Bronchial epithelial cell (primary cell): ENCODE measurements at regions not wholly inside any gene's neighbourhood (a gene's known extent, or its start where the extent isn't known, plus 50 kb on each side); places are given as distances from the start of the nearest gene placed in this dataset.

Experiments used
- DNase-seq: peaks from one replicate; pipeline ENCODE4 v3.0.0-alpha.2; 2010; ENCODE audit warnings: low read depth
- FAIRE-seq: peaks from 2 replicates; lab custom pipeline; 2011; peaks lifted over from hg19 to GRCh38; lab: Jason Lieb, UNC
- H3K27me3 ChIP-seq: 2 replicates; pipeline ENCODE4 v1.5.1; 2011; ENCODE audit warnings: low read length; ENCODE audit not compliant: control insufficient read depth, insufficient read depth
- H3K36me3 ChIP-seq: 2 replicates; pipeline ENCODE4 v1.5.1; 2011; ENCODE audit warnings: low read length; ENCODE audit not compliant: control insufficient read depth, insufficient read depth
- H3K4me3 ChIP-seq: 2 replicates; pipeline ENCODE4 v1.5.1; 2011; ENCODE audit warnings: mild to moderate bottlenecking, low read depth, low read length, control low read depth
- CTCF ChIP-seq: IDR thresholded peaks from 2 replicates; pipeline ENCODE4 v1.5.1; 2011; ENCODE audit warnings: mild to moderate bottlenecking, moderate library complexity, low read length, control low read depth, inconsistent platforms; ENCODE audit not compliant: insufficient read depth, severe bottlenecking

GRCh38 chr4:4772534-4772933 lies 86.9 kb upstream of the MSX1 start:
- no peak for TF ChIP-seq CTCF
- H3K36me3 ChIP-seq: no peaks in the 10 kb centered on the region
- no peak for FAIRE-seq
- H3K27me3 ChIP-seq: no peaks in the 10 kb centered on the region
- DNase-seq: no peak
- no peak overlapping the region for H3K4me3 ChIP-seq

- H3K27me3 ChIP-seq: no peaks in the 10 kb centered on the region
These were observed 88.3 kb upstream of the MSX1 start for GRCh38 chr4:4771160-4771559.

GRCh38 chr4:4770610-4771009 lies 88.9 kb upstream of the MSX1 start:
- no peak for TF ChIP-seq CTCF
- Histone ChIP-seq H3K27me3 (no peaks in the 10 kb centered on the region), H3K36me3 (no peaks in the 10 kb centered on the region), H3K4me3 (no peak overlapping the region)
- DNase-seq (no peak), FAIRE-seq (no peak)

More at GRCh38 chr4:4771160-4771559, 88.3 kb upstream of the MSX1 start:
- no peaks in the 10 kb centered on the region for H3K36me3 ChIP-seq
- no peak for TF ChIP-seq CTCF
- no peak overlapping the region for H3K4me3 ChIP-seq
- DNase-seq (no peak), FAIRE-seq (no peak)

GRCh38 chr4:4766564-4766963 lies 92.9 kb upstream of the MSX1 start:
- Histone ChIP-seq H3K36me3 (no peaks in the 10 kb centered on the region), H3K27me3 (no peaks in the 10 kb centered on the region), H3K4me3 (no peak overlapping the region)
- no peak for TF ChIP-seq CTCF
- DNase-seq: no peak
- FAIRE-seq: no peak

- no peak overlapping the region for H3K4me3 ChIP-seq
- no peak for TF ChIP-seq CTCF
- DNase-seq (no peak), FAIRE-seq (no peak)
- no peaks in the 10 kb centered on the region for H3K27me3 ChIP-seq
- no peaks in the 10 kb centered on the region for H3K36me3 ChIP-seq
These were observed 93.7 kb upstream of the MSX1 start for GRCh38 chr4:4765811-4766210.

GRCh38 chr4:4764558-4764905 lies 94.9 kb upstream of the MSX1 start:
- no peak for DNase-seq
- Histone ChIP-seq H3K36me3 (no peaks in the 10 kb centered on the region), H3K4me3 (no peak overlapping the region), H3K27me3 (no peaks in the 10 kb centered on the region)
- no peak for TF ChIP-seq CTCF
- FAIRE-seq: no peak
